PC-3 (cell line): ENCODE measurements at regions not wholly inside any gene's neighbourhood (a gene's known extent, or its start where the extent isn't known, plus 50 kb on each side); places are given as distances from the start of the nearest gene placed in this dataset.

Experiments
- ATAC-seq: fragments of 200-7000 bp; cut with Tn5 transposase; 2 replicates; pipeline ENCODE4 v1.9.1; 2020; ENCODE audit warnings: mild to moderate bottlenecking, moderate library complexity
- BruUV-seq: library from RNA; stranded (reverse); fragments of 400-500 nt; replicated peaks from 2 replicates; lab custom pipeline; 2021; lab: Mats Ljungman, UMichigan
- CTCF ChIA-PET: fragments of 300-600 bp; sonication (Branson Sonifier 250); formaldehyde crosslinking; loops from one replicate; lab custom pipeline; 2022; ENCODE audit warnings: antibody characterized with exemption; lab: Charles Lee
- POLR2A ChIA-PET: fragments of 300-600 bp; sonication (Branson Sonifier 250); formaldehyde crosslinking; loops from one replicate; lab custom pipeline; 2022; ENCODE audit warnings: antibody characterized with exemption; ENCODE audit not compliant: unreplicated experiment; lab: Charles Lee
- DNase-seq: peaks from one replicate; pipeline ENCODE4 v3.0.0-alpha.2; 2015
- H2AFZ ChIP-seq: fragments of 300-600 bp; sonication (generic); 2 replicates; pipeline ENCODE4 v1.6.0; 2016; ENCODE audit warnings: antibody characterized with exemption, low read length
- H3F3A ChIP-seq: fragments of 300-600 bp; sonication (generic); one replicate; pipeline ENCODE4 v1.6.0; 2017; ENCODE audit warnings: antibody characterized with exemption, low read length, control low read depth, mild to moderate bottlenecking; ENCODE audit not compliant: unreplicated experiment
- H3K27ac ChIP-seq: fragments of 300-600 bp; sonication (generic); 2 replicates; pipeline ENCODE4 v1.5.1; 2016; ENCODE audit warnings: mild to moderate bottlenecking, low read length
- H3K27me3 ChIP-seq: fragments of 300-600 bp; sonication (generic); 2 replicates; pipeline ENCODE4 v1.6.1; 2016; ENCODE audit warnings: low read length, mixed read lengths
- H3K36me3 ChIP-seq: fragments of 300-600 bp; sonication (generic); 2 replicates; pipeline ENCODE4 v1.6.1; 2016; ENCODE audit warnings: low read depth, mixed run types, low read length, mixed read lengths
- H3K4me1 ChIP-seq: fragments of 300-600 bp; sonication (generic); 2 replicates; pipeline ENCODE4 v1.5.1; 2016; ENCODE audit warnings: low read length; ENCODE audit not compliant: insufficient read depth
- H3K4me2 ChIP-seq: fragments of 300-600 bp; sonication (generic); 2 replicates; pipeline ENCODE4 v1.6.0; 2016; ENCODE audit warnings: low read length
- H3K4me3 ChIP-seq: fragments of 300-600 bp; sonication (generic); 2 replicates; pipeline ENCODE4 v1.5.1; 2016; ENCODE audit warnings: mild to moderate bottlenecking, low read length, mixed read lengths
- H3K79me2 ChIP-seq: fragments of 300-600 bp; sonication (generic); 2 replicates; pipeline ENCODE4 v1.6.1; 2017; ENCODE audit warnings: low read length, mixed read lengths
- H3K9ac ChIP-seq: fragments of 300-600 bp; sonication (generic); 2 replicates; pipeline ENCODE4 v1.6.0; 2016; ENCODE audit warnings: mild to moderate bottlenecking, low read length
- H3K9me2 ChIP-seq: fragments of 300-600 bp; sonication (generic); replicated peaks from 2 replicates; pipeline ENCODE4 v1.6.1; 2016; ENCODE audit warnings: mixed run types, low read length, mixed read lengths
- H3K9me3 ChIP-seq: fragments of 300-600 bp; sonication (generic); 2 replicates; pipeline ENCODE4 v1.6.1; 2016; ENCODE audit warnings: low read length, mixed read lengths
- H4K20me1 ChIP-seq: fragments of 300-600 bp; sonication (generic); 2 replicates; pipeline ENCODE4 v1.6.1; 2016; ENCODE audit warnings: low read length, mixed read lengths
- EZH2 ChIP-seq: fragments of 300-600 bp; sonication (generic); IDR thresholded peaks from one replicate; pipeline ENCODE4 v1.6.1; 2017; ENCODE audit warnings: antibody characterized with exemption, mild to moderate bottlenecking, low read length; ENCODE audit not compliant: unreplicated experiment
- EZH2phosphoT487 ChIP-seq: fragments of 300-600 bp; sonication (generic); IDR thresholded peaks from 2 replicates; pipeline ENCODE4 v1.6.1; 2018; ENCODE audit warnings: mild to moderate bottlenecking, antibody characterized with exemption, low read length, borderline replicate concordance
- intact Hi-C: fragments of 100-400 bp; cut with micrococcal nuclease; formaldehyde crosslinking; loops from 2 replicates; pipeline ENCODE4 v1.9.0; 2023
- TF ChIP-seq, protein P1 (sequence below): fragments of 300-600 bp; sonication (generic); conservative IDR thresholded peaks from 2 replicates; pipeline ENCODE4 v1.5.1; 2017; ENCODE audit warnings: antibody characterized with exemption, low read depth, mild to moderate bottlenecking, low read length

DNA sequence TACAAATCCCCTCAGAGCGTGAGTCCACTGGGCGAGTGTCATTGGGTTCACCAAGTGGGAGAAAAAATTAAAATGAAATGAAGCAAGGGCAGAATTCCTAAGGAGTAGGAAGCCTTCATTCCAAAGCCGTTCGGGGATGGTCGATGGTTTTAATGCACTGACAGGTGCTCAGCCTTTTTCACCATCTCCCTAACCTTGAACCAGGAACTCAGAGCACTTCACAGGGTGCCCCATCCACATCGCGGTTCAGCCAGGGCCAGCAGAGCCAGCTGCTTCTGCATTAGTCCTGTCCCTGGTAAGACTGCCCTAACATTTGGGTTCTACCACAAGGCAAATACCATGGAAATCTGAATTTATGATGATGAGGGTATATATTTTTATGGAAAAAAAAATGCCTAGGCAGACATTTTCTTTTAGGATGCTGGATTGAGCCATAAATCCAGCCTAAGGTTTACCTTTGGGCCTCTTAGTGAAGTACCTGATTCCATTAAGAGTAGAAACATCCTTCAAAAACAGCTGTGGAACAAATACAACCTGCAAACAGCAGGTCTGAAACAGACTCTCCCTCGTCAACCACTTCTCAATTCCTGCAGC is 203.5 kb upstream of the RNF32 start:
- no peak overlapping the region for H3K9ac ChIP-seq
- no peak overlapping the region for H2AFZ ChIP-seq
- H3K36me3 ChIP-seq = no peaks in the 10 kb centered on the region
- H3K4me1 ChIP-seq = no peaks in the 10 kb centered on the region
- intact Hi-C loops = no loop called here
- no peaks in the 10 kb centered on the region for H3K9me3 ChIP-seq
- ATAC-seq (no peak), DNase-seq (no peak)
- POLR2A ChIA-PET = no interaction called here
- no peaks in the 10 kb centered on the region for H3K9me2 ChIP-seq
- no peak overlapping the region for H3K4me3 ChIP-seq
- H3K27ac ChIP-seq = no peak overlapping the region
- BruUV-seq = no TSS peak
- H3K79me2 ChIP-seq = no peaks in the 10 kb centered on the region
- no peak overlapping the region for H3K4me2 ChIP-seq
- TF ChIP-seq EZH2 (no peak), EZH2phosphoT487 (no peak)
- TF ChIP-seq, protein P1, sequence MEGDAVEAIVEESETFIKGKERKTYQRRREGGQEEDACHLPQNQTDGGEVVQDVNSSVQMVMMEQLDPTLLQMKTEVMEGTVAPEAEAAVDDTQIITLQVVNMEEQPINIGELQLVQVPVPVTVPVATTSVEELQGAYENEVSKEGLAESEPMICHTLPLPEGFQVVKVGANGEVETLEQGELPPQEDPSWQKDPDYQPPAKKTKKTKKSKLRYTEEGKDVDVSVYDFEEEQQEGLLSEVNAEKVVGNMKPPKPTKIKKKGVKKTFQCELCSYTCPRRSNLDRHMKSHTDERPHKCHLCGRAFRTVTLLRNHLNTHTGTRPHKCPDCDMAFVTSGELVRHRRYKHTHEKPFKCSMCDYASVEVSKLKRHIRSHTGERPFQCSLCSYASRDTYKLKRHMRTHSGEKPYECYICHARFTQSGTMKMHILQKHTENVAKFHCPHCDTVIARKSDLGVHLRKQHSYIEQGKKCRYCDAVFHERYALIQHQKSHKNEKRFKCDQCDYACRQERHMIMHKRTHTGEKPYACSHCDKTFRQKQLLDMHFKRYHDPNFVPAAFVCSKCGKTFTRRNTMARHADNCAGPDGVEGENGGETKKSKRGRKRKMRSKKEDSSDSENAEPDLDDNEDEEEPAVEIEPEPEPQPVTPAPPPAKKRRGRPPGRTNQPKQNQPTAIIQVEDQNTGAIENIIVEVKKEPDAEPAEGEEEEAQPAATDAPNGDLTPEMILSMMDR = no peak
- CTCF ChIA-PET = no interaction called here
- no peaks in the 10 kb centered on the region for H3F3A ChIP-seq
- no peaks in the 10 kb centered on the region for H4K20me1 ChIP-seq
- peaks cover 71% of the 10 kb centered on the region for H3K27me3 ChIP-seq

DNA sequence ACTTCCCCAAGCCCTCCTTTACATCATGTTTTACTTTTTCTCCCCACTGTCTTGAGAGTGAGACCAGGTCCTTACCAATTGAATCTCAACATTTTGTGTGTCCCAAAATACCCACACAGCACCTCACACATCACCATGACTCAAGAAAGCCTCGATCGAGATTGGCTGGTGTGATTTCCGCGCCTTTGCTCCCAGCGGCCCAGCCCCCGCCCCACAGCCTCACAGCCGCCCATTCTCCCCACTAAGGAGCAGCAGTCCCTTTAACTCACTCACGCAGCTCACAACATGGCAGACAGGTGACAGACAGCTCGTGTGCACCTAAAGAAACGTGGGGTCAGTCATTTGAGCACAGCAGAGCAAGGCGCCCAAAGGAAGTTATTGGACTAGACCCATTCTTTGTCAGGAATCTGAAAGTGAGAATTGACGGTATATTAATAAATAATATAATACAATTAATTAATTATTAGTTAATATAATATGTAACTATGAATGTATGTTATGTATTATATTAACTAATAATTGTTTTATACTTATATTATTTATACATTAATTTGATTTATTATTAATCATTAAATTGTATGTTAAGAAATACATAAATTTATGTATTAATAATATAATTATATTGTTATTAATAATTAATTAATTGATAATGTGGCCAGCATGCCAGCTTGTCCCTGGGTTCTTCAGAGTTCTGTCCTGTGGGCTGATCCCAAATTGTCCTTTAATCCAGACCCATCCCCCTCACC is 204.9 kb upstream of the RNF32 start:
- ChIA-PET POLR2A (no interaction called here), CTCF (no interaction called here)
- H3K27me3 ChIP-seq = peaks cover 66% of the 10 kb centered on the region
- H3F3A ChIP-seq = no peaks in the 10 kb centered on the region
- ATAC-seq (no peak), DNase-seq (no peak)
- H3K79me2 ChIP-seq = no peaks in the 10 kb centered on the region
- no peaks in the 10 kb centered on the region for H3K9me2 ChIP-seq
- H3K4me2 ChIP-seq = no peak overlapping the region
- H3K4me3 ChIP-seq = no peak overlapping the region
- H3K27ac ChIP-seq = no peak overlapping the region
- no peaks in the 10 kb centered on the region for H4K20me1 ChIP-seq
- no peak overlapping the region for H3K9ac ChIP-seq
- no TSS peak for BruUV-seq
- no peaks in the 10 kb centered on the region for H3K9me3 ChIP-seq
- H3K36me3 ChIP-seq = no peaks in the 10 kb centered on the region
- TF ChIP-seq, protein P1 = no peak
- TF ChIP-seq EZH2 (no peak), EZH2phosphoT487 (no peak)
- no peaks in the 10 kb centered on the region for H3K4me1 ChIP-seq
- H2AFZ ChIP-seq = no peak overlapping the region
- intact Hi-C loops = no loop called here

DNA sequence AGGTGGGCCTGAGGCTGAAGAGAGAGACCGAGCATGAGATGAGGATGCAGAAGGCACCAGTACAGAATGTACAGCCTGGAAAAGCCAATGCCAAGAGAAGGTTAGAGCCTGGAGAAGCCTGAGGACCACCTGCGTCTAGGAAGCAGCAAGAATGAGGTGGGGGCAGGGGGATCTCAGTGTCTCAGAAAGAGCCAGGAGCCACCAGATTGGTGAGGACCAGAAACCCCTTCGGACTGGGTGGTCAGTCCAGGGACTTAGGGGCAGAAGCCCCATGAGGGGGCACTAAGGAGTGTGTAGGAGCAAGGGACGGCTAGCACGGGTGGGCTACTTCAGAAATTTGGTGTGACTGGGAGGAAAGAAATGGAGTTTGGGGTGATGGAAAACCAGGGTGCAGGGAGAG is 205.9 kb upstream of the RNF32 start:
- no TSS peak for BruUV-seq
- H3K27me3 ChIP-seq = peaks cover 57% of the 10 kb centered on the region
- no peaks in the 10 kb centered on the region for H3K4me1 ChIP-seq
- no peak overlapping the region for H3K27ac ChIP-seq
- H3K9ac ChIP-seq = no peak overlapping the region
- CTCF ChIA-PET = no interaction called here
- no peak overlapping the region for H3K4me3 ChIP-seq
- intact Hi-C loops = no loop called here
- H3F3A ChIP-seq = no peaks in the 10 kb centered on the region
- no peaks in the 10 kb centered on the region for H3K36me3 ChIP-seq
- no peaks in the 10 kb centered on the region for H3K9me2 ChIP-seq
- no peak for ATAC-seq
- TF ChIP-seq EZH2phosphoT487 (no peak), EZH2 (no peak)
- TF ChIP-seq, protein P1 = no peak
- no peaks in the 10 kb centered on the region for H3K9me3 ChIP-seq
- H2AFZ ChIP-seq = no peak overlapping the region
- H3K79me2 ChIP-seq = no peaks in the 10 kb centered on the region
- H3K4me2 ChIP-seq = no peak overlapping the region
- POLR2A ChIA-PET = no interaction called here
- DNase-seq = no peak
- no peaks in the 10 kb centered on the region for H4K20me1 ChIP-seq
